ENCODE measurements at regions not wholly inside any gene's neighbourhood (a gene's known extent, or its start where the extent isn't known, plus 50 kb on each side); places are given as distances from the start of the nearest gene placed in this dataset.

DNA sequence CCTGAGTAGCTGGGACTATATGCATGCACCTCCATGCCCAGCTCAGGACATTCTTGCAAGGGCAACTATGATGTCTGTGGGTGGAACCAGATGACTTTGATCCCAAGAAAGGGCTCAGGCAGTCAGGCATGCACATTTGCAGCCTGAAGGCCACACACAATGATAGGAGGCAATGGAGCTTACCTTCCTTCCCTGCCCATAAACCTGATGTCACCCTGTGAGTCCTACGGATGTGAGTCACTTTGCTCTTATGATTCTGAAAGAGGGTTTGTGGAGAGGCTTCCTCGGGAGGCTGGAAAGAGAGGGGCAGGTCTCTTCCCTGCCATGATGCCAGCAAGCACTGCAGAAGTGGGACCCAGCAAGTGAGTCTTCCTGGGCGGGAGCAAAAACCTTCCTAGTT is 202.4 kb downstream of the LY86 start:
- TF ChIP-seq, protein P1, sequence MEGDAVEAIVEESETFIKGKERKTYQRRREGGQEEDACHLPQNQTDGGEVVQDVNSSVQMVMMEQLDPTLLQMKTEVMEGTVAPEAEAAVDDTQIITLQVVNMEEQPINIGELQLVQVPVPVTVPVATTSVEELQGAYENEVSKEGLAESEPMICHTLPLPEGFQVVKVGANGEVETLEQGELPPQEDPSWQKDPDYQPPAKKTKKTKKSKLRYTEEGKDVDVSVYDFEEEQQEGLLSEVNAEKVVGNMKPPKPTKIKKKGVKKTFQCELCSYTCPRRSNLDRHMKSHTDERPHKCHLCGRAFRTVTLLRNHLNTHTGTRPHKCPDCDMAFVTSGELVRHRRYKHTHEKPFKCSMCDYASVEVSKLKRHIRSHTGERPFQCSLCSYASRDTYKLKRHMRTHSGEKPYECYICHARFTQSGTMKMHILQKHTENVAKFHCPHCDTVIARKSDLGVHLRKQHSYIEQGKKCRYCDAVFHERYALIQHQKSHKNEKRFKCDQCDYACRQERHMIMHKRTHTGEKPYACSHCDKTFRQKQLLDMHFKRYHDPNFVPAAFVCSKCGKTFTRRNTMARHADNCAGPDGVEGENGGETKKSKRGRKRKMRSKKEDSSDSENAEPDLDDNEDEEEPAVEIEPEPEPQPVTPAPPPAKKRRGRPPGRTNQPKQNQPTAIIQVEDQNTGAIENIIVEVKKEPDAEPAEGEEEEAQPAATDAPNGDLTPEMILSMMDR (IDR thresholded peaks at IDR 0.05) = no peak
- no peak for TF ChIP-seq POLR2A (IDR thresholded peaks at IDR 0.05)
